Tibial nerve (tissue), 4 donors: ENCODE measurements at regions not wholly inside any gene's neighbourhood (a gene's known extent, or its start where the extent isn't known, plus 50 kb on each side); places are given as distances from the start of the nearest gene placed in this dataset.

Source experiments
- EP300 ChIP-seq, 2 donors: sonication (generic); formaldehyde crosslinking; IDR thresholded peaks; one replicate each; pipeline ENCODE4 v1.6.1; 2017; ENCODE audit warnings: antibody characterized with exemption in 2 of 2, mild to moderate bottlenecking in 1 of 2
- POLR2A ChIP-seq, 2 donors: fragments of 450-650 bp; IDR thresholded peaks; one replicate each; pipeline ENCODE4 v1.6.1; 2017; ENCODE audit warnings: antibody characterized with exemption in 2 of 2, mild to moderate bottlenecking in 2 of 2, moderate library complexity in 2 of 2
- TF ChIP-seq, protein P1 (sequence below), 5 experiments: fragments of 200-600 bp in 3 of 5; fragments of 450-650 bp in 2 of 5; sonication (generic) in 3 of 5; IDR thresholded peaks; one replicate each; pipeline ENCODE4 v1.5.1; 2016 to 2019; ENCODE audit warnings: antibody characterized with exemption in 5 of 5, mild to moderate bottlenecking in 3 of 5, moderate library complexity in 2 of 5

DNA sequence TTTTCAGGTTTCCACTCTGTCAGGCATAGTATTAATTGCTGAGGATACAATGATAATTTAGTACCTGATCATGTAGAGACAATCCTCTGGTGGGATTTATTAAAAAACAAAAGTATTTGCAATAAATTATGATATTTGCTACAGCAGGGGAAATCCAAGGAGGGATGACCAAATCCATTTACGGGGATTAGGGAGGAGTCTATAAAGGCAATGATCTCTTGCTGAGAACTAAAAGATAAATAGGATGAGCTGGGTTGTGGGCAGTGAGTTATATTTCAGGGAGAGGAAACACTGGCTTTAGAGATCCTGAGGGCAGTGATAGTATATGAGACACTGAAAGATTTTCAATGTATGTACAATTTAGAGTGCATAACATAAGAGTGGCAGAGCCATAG is 305.5 kb downstream of the GPR37 start:
- TF ChIP-seq POLR2A (IDR thresholded peaks at IDR 0.05) (no peak), EP300 (IDR thresholded peaks at IDR 0.05) (no peak)
- TF ChIP-seq, protein P1, sequence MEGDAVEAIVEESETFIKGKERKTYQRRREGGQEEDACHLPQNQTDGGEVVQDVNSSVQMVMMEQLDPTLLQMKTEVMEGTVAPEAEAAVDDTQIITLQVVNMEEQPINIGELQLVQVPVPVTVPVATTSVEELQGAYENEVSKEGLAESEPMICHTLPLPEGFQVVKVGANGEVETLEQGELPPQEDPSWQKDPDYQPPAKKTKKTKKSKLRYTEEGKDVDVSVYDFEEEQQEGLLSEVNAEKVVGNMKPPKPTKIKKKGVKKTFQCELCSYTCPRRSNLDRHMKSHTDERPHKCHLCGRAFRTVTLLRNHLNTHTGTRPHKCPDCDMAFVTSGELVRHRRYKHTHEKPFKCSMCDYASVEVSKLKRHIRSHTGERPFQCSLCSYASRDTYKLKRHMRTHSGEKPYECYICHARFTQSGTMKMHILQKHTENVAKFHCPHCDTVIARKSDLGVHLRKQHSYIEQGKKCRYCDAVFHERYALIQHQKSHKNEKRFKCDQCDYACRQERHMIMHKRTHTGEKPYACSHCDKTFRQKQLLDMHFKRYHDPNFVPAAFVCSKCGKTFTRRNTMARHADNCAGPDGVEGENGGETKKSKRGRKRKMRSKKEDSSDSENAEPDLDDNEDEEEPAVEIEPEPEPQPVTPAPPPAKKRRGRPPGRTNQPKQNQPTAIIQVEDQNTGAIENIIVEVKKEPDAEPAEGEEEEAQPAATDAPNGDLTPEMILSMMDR (IDR thresholded peaks at IDR 0.05), result no peak
